ENCODE measurements at regions not wholly inside any gene's neighbourhood (a gene's known extent, or its start where the extent isn't known, plus 50 kb on each side); places are given as distances from the start of the nearest gene placed in this dataset.

GRCh38 chr4:103272174-103272573 is 74.0 kb upstream of the CENPE start:
- TF ChIP-seq NFKBIZ (CRISPR knock-in tag; IDR thresholded peaks at IDR 0.05) (no peak), ATF1 (CRISPR knock-in tag; IDR thresholded peaks at IDR 0.05) (no peak), SMYD3 (CRISPR knock-in tag; IDR thresholded peaks at IDR 0.05) (no peak), MEF2D (CRISPR knock-in tag; IDR thresholded peaks at IDR 0.05) (no peak), BCLAF1 (IDR thresholded peaks at IDR 0.05) (no peak)

All from HepG2 (cell line).